HepG2 (cell line): ENCODE measurements at regions not wholly inside any gene's neighbourhood (a gene's known extent, or its start where the extent isn't known, plus 50 kb on each side); places are given as distances from the start of the nearest gene placed in this dataset.

Experiments
- ATAC-seq: fragments of 200-7000 bp; cut with Tn5 transposase; 3 replicates; pipeline ENCODE4 v1.9.1; 2020; ENCODE audit warnings: mild to moderate bottlenecking, moderate library complexity
- BruUV-seq: library from RNA; stranded (reverse); fragments of 400-500 nt; replicated peaks from 2 replicates; lab custom pipeline; 2021; lab: Mats Ljungman, UMichigan
- CTCF ChIA-PET: fragments of 300-600 bp; formaldehyde crosslinking; extraction: SDS; loops from one replicate; lab custom pipeline; 2021; ENCODE audit warnings: low total read pairs, inconsistent platforms, low intra/inter-chr PET ratio; lab: Yijun Ruan, JAX
- POLR2A ChIA-PET: fragments of 350-600 bp; sonication (Branson Sonifier 250); formaldehyde crosslinking; loops from one replicate; lab custom pipeline; 2020; ENCODE audit warnings: antibody characterized with exemption, inconsistent platforms; lab: Yijun Ruan, JAX
- DNase-seq: peaks from one replicate; pipeline ENCODE4 v3.0.0-alpha.2; 2015; ENCODE audit warnings: low spot score
- FAIRE-seq: peaks from 3 replicates; lab custom pipeline; 2011; peaks lifted over from hg19 to GRCh38; lab: Jason Lieb, UNC
- H2AFZ ChIP-seq: one replicate; pipeline ENCODE4 v1.6.1; 2011; ENCODE audit warnings: low read length, inconsistent platforms
- H3K27ac ChIP-seq: fragments of 300-600 bp; 3 replicates; pipeline ENCODE4 v1.8.0; 2011; ENCODE audit warnings: mixed run types, mild to moderate bottlenecking, mixed read lengths, low read length, inconsistent platforms; ENCODE audit not compliant: insufficient read depth; ENCODE audit errors: extremely low read length
- H3K27me3 ChIP-seq, 2 experiments: fragments of 200-600 bp in 1 of 2; 2 replicates in 1 of 2; 3 replicates in 1 of 2; pipeline versions ENCODE4 v1.6.0 to v1.8.0; 2011; ENCODE audit warnings: low read length in 2 of 2, mild to moderate bottlenecking in 2 of 2, moderate library complexity in 2 of 2, inconsistent platforms in 1 of 2; ENCODE audit not compliant: insufficient read depth in 2 of 2, control insufficient read depth in 1 of 2
- H3K36me3 ChIP-seq, 2 experiments: fragments of 200-600 bp in 1 of 2; replicated peaks in 1 of 2; 2 replicates in 1 of 2; 3 replicates in 1 of 2; pipeline versions ENCODE4 v1.5.1 to v1.8.0; 2011; ENCODE audit warnings: low read length in 2 of 2, inconsistent platforms in 1 of 2; ENCODE audit not compliant: insufficient read depth in 2 of 2, control insufficient read depth in 1 of 2
- H3K4me1 ChIP-seq: 2 replicates; pipeline ENCODE4 v1.5.1; 2012; ENCODE audit warnings: low read length, inconsistent platforms; ENCODE audit not compliant: insufficient read depth
- H3K4me2 ChIP-seq: 2 replicates; pipeline ENCODE4 v1.6.0; 2011; ENCODE audit warnings: low read depth, low read length, inconsistent platforms
- H3K4me3 ChIP-seq, 3 experiments: fragments of 200-600 bp in 1 of 3; sonication (generic), shearing (Covaris generic) in 1 of 3; replicated peaks in 1 of 3; 2 replicates each; pipeline ENCODE4 v1.5.1; 2011 to 2016; ENCODE audit warnings: low read length in 3 of 3, inconsistent platforms in 2 of 3, low read depth in 2 of 3, mild to moderate bottlenecking in 2 of 3, control low read depth in 1 of 3, mixed read lengths in 1 of 3; ENCODE audit not compliant: insufficient read depth in 1 of 3
- H3K79me2 ChIP-seq: one replicate; pipeline ENCODE4 v1.6.1; 2011; ENCODE audit warnings: low read length, inconsistent platforms; ENCODE audit not compliant: insufficient read depth
- H3K9ac ChIP-seq: 2 replicates; pipeline ENCODE4 v1.6.0; 2011; ENCODE audit warnings: mild to moderate bottlenecking, low read depth, low read length, inconsistent platforms; ENCODE audit not compliant: insufficient read depth
- H3K9me3 ChIP-seq: 2 replicates; pipeline ENCODE4 v1.5.1; 2012; ENCODE audit warnings: mild to moderate bottlenecking, low read length
- H4K20me1 ChIP-seq: 2 replicates; pipeline ENCODE4 v1.6.0; 2011; ENCODE audit warnings: inconsistent platforms, mild to moderate bottlenecking, low read length, moderate library complexity; ENCODE audit not compliant: insufficient read depth
- BRCA1 ChIP-seq: sonication (generic); formaldehyde crosslinking; IDR thresholded peaks from 2 replicates; pipeline ENCODE4 v1.4.0; 2020; ENCODE audit warnings: missing genetic modification reagents
- E2F5 ChIP-seq: sonication (generic); formaldehyde crosslinking; conservative IDR thresholded peaks from 2 replicates; pipeline ENCODE4 v1.4.0; 2020; ENCODE audit warnings: missing genetic modification reagents
- EHMT2 ChIP-seq: fragments of 200-600 bp; sonication (generic); IDR thresholded peaks from 2 replicates; pipeline ENCODE4 v1.7.0; 2017; ENCODE audit warnings: antibody characterized with exemption, low read depth, low read length, borderline replicate concordance
- NPAS2 ChIP-seq: sonication (generic); formaldehyde crosslinking; IDR thresholded peaks from 2 replicates; pipeline ENCODE4 v1.8.0; 2022; ENCODE audit warnings: mild to moderate bottlenecking, missing genetic modification reagents, borderline replicate concordance
- SALL1 ChIP-seq: sonication (generic); formaldehyde crosslinking; IDR thresholded peaks from 2 replicates; pipeline ENCODE4 v1.8.0; 2022; ENCODE audit warnings: mild to moderate bottlenecking, missing genetic modification reagents
- SNAPC2 ChIP-seq: sonication (generic); formaldehyde crosslinking; IDR thresholded peaks from 2 replicates; pipeline ENCODE4 v1.8.1; 2022; ENCODE audit warnings: mild to moderate bottlenecking, missing genetic modification reagents
- TCF7L2 ChIP-seq: IDR thresholded peaks from 2 replicates; pipeline ENCODE4 v1.6.1; 2011; ENCODE audit warnings: mild to moderate bottlenecking, low read depth, low read length, moderate library complexity
- ZNF674 ChIP-seq: sonication (generic); formaldehyde crosslinking; IDR thresholded peaks from 2 replicates; pipeline ENCODE4 v1.5.0; 2020; ENCODE audit warnings: low read depth, mild to moderate bottlenecking, missing genetic modification reagents
- ZUFSP ChIP-seq: sonication (generic); formaldehyde crosslinking; IDR thresholded peaks from 2 replicates; pipeline ENCODE4 v1.9.0; 2021; ENCODE audit warnings: missing genetic modification reagents, mild to moderate bottlenecking, borderline replicate concordance
- WGBS: methylation state at CpG from one replicate; pipeline ENCODE4 v1.1.6; 2017; ENCODE audit warnings: low lambda C conversion rate; 5-methylcytosine and 5-hydroxymethylcytosine counted together
- in situ Hi-C: cut with HindIII; loops from 2 replicates; pipeline ENCODE4 v1.10.0; 2017; ENCODE audit warnings: low pct_unique_long_range_greater_than_20kb; ENCODE audit not compliant: extremely low pct_ligation_motif_present
- intact Hi-C: fragments of 100-400 bp; cut with micrococcal nuclease; formaldehyde crosslinking; loops from one replicate; pipeline ENCODE4 v1.10.0; 2022; ENCODE audit not compliant: unreplicated experiment
- TF ChIP-seq, protein P1 (sequence below): sonication (generic); formaldehyde crosslinking; IDR thresholded peaks from 2 replicates; pipeline ENCODE4 v1.4.0; 2020; ENCODE audit warnings: missing genetic modification reagents
- TF ChIP-seq, protein P2 (sequence below): sonication (generic); formaldehyde crosslinking; IDR thresholded peaks from 2 replicates; pipeline ENCODE4 v1.8.1; 2023; ENCODE audit warnings: missing genetic modification reagents, mild to moderate bottlenecking, borderline replicate concordance
- TF ChIP-seq, protein P3 (sequence below): sonication (generic); formaldehyde crosslinking; IDR thresholded peaks from 2 replicates; pipeline ENCODE4 v1.4.0; 2020; ENCODE audit warnings: mild to moderate bottlenecking, missing genetic modification reagents

- TF ChIP-seq ZNF674 (CRISPR knock-in tag) (no peak), TCF7L2 (no peak)
These were observed 54.8 kb upstream of the STK17B start (continued) for GRCh38 chr2:196226058-196226706.

DNA sequence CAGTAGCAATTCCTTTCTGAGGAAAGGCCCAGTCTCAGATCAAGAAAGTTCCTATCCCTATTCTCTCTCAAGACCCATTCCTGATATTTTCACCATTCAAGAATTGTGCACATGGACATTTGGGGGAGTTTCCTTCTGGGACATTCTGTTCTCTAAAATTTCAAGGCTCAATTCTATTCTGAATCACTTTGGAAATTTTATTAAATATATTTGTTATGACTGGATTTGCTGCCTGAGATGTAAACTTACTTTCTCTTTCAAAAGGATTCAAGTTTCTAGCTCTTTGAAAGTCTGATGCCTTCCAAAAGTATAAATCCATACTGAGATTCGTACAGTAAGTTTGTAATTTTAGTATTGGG lies 55.3 kb upstream of the STK17B start:
- H3K4me2 ChIP-seq: no peak overlapping the region
- no peaks in the 10 kb centered on the region; a peak in 1 of 5 replicates for H3K27me3 ChIP-seq
- no peaks in the 10 kb centered on the region for H3K9me3 ChIP-seq
- no peaks in the 10 kb centered on the region for H3K4me1 ChIP-seq
- FAIRE-seq (no peak), DNase-seq (no peak), ATAC-seq (no peak)
- BruUV-seq: no TSS peak
- H3K36me3 ChIP-seq: no peaks in the 10 kb centered on the region
- POLR2A ChIA-PET: no interaction called here
- H3K4me3 ChIP-seq: no peak overlapping the region
- in situ Hi-C loops: no loop called here
- intact Hi-C loops: no loop called here
- CTCF ChIA-PET: no interaction called here
- H4K20me1 ChIP-seq: no peaks in the 10 kb centered on the region
- 3% methylated on average over 1 of the region's 1 CpG for WGBS
- no peak overlapping the region for H2AFZ ChIP-seq
- no peak overlapping the region for H3K9ac ChIP-seq
- H3K27ac ChIP-seq: no peak overlapping the region
- no peaks in the 10 kb centered on the region for H3K79me2 ChIP-seq
- TF ChIP-seq, protein P1, sequence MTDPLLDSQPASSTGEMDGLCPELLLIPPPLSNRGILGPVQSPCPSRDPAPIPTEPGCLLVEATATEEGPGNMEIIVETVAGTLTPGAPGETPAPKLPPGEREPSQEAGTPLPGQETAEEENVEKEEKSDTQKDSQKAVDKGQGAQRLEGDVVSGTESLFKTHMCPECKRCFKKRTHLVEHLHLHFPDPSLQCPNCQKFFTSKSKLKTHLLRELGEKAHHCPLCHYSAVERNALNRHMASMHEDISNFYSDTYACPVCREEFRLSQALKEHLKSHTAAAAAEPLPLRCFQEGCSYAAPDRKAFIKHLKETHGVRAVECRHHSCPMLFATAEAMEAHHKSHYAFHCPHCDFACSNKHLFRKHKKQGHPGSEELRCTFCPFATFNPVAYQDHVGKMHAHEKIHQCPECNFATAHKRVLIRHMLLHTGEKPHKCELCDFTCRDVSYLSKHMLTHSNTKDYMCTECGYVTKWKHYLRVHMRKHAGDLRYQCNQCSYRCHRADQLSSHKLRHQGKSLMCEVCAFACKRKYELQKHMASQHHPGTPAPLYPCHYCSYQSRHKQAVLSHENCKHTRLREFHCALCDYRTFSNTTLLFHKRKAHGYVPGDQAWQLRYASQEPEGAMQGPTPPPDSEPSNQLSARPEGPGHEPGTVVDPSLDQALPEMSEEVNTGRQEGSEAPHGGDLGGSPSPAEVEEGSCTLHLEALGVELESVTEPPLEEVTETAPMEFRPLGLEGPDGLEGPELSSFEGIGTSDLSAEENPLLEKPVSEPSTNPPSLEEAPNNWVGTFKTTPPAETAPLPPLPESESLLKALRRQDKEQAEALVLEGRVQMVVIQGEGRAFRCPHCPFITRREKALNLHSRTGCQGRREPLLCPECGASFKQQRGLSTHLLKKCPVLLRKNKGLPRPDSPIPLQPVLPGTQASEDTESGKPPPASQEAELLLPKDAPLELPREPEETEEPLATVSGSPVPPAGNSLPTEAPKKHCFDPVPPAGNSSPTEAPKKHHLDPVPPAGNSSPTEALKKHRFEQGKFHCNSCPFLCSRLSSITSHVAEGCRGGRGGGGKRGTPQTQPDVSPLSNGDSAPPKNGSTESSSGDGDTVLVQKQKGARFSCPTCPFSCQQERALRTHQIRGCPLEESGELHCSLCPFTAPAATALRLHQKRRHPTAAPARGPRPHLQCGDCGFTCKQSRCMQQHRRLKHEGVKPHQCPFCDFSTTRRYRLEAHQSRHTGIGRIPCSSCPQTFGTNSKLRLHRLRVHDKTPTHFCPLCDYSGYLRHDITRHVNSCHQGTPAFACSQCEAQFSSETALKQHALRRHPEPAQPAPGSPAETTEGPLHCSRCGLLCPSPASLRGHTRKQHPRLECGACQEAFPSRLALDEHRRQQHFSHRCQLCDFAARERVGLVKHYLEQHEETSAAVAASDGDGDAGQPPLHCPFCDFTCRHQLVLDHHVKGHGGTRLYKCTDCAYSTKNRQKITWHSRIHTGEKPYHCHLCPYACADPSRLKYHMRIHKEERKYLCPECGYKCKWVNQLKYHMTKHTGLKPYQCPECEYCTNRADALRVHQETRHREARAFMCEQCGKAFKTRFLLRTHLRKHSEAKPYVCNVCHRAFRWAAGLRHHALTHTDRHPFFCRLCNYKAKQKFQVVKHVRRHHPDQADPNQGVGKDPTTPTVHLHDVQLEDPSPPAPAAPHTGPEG: no peak
- TF ChIP-seq SNAPC2 (CRISPR knock-in tag) (no peak), ZUFSP (CRISPR knock-in tag) (no peak), BRCA1 (CRISPR knock-in tag) (no peak), EHMT2 (no peak), E2F5 (no peak), SALL1 (CRISPR knock-in tag) (no peak), NPAS2 (CRISPR knock-in tag) (no peak)
- TF ChIP-seq, protein P2, sequence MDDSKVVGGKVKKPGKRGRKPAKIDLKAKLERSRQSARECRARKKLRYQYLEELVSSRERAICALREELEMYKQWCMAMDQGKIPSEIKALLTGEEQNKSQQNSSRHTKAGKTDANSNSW: no peak
- TF ChIP-seq, protein P3, sequence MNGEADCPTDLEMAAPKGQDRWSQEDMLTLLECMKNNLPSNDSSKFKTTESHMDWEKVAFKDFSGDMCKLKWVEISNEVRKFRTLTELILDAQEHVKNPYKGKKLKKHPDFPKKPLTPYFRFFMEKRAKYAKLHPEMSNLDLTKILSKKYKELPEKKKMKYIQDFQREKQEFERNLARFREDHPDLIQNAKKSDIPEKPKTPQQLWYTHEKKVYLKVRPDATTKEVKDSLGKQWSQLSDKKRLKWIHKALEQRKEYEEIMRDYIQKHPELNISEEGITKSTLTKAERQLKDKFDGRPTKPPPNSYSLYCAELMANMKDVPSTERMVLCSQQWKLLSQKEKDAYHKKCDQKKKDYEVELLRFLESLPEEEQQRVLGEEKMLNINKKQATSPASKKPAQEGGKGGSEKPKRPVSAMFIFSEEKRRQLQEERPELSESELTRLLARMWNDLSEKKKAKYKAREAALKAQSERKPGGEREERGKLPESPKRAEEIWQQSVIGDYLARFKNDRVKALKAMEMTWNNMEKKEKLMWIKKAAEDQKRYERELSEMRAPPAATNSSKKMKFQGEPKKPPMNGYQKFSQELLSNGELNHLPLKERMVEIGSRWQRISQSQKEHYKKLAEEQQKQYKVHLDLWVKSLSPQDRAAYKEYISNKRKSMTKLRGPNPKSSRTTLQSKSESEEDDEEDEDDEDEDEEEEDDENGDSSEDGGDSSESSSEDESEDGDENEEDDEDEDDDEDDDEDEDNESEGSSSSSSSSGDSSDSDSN (CRISPR knock-in tag): no peak
